ENCODE measurements at regions not wholly inside any gene's neighbourhood (a gene's known extent, or its start where the extent isn't known, plus 50 kb on each side); places are given as distances from the start of the nearest gene placed in this dataset.

DNA sequence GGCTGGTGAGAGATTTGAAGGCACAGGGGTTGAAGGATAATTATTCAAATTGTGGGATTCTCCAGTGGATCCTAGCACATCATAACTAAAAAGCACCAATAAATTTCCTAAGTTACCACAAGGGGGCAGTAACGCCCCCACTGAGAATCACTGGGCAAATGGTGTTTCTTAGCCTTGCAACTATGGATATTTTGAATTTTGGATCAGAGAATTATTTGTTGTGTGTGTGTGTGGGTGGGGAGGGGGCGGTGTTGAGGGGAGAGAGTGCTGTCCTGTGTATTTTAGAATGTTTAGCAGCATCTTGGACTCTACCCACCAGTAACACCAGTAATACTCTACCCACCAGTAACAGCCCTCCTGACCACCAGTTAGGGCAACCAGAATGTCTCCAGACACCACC lies 63.3 kb upstream of the PRKG1 start:
- Histone ChIP-seq H3K36me3 (replicated peaks in 1 of 2; ENCODE audit: control insufficient read depth in 1 of 2, insufficient read depth in 2 of 2, low read length in 2 of 2) (no peaks in the 10 kb centered on the region), H3K79me2 (ENCODE audit: insufficient read depth, low read length) (no peaks in the 10 kb centered on the region), H2AFZ (ENCODE audit: low read length) (no peak overlapping the region), H4K20me1 (ENCODE audit: insufficient read depth, low read length) (no peaks in the 10 kb centered on the region), H3K27me3 (ENCODE audit: control insufficient read depth in 1 of 2, insufficient read depth in 2 of 2, low read length in 2 of 2) (peaks cover 0 to under 1% of the 10 kb centered on the region in 2 experiments; a peak in 2 of 5 replicates), H3K4me1 (ENCODE audit: insufficient read depth, low read length) (no peaks in the 10 kb centered on the region), H3K9me3 (ENCODE audit: low read length) (no peaks in the 10 kb centered on the region), H3K9ac (ENCODE audit: insufficient read depth, low read depth, low read length) (no peak overlapping the region), H3K4me2 (ENCODE audit: low read depth, low read length) (no peak overlapping the region), H3K27ac (ENCODE audit: extremely low read length, insufficient read depth, low read length) (no peak overlapping the region), H3K4me3 (replicated peaks in 1 of 3; ENCODE audit: insufficient read depth in 1 of 3, low read depth in 2 of 3, low read length in 3 of 3) (no peak overlapping the region)
- in situ Hi-C loops (cut with HindIII; ENCODE audit: extremely low pct_ligation_motif_present, low pct_unique_long_range_greater_than_20kb) (loop anchor here (25.0 kb wide), 1 partner anchor 1201 kb away; no protein-coding TSS in a partner anchor), intact Hi-C loops (cut with micrococcal nuclease; ENCODE audit: unreplicated experiment) (loop anchor here (1.0 to 5.0 kb wide), 3 partner anchors 66 to 951 kb away; no protein-coding TSS in a partner anchor)
- TF ChIP-seq, protein P1, sequence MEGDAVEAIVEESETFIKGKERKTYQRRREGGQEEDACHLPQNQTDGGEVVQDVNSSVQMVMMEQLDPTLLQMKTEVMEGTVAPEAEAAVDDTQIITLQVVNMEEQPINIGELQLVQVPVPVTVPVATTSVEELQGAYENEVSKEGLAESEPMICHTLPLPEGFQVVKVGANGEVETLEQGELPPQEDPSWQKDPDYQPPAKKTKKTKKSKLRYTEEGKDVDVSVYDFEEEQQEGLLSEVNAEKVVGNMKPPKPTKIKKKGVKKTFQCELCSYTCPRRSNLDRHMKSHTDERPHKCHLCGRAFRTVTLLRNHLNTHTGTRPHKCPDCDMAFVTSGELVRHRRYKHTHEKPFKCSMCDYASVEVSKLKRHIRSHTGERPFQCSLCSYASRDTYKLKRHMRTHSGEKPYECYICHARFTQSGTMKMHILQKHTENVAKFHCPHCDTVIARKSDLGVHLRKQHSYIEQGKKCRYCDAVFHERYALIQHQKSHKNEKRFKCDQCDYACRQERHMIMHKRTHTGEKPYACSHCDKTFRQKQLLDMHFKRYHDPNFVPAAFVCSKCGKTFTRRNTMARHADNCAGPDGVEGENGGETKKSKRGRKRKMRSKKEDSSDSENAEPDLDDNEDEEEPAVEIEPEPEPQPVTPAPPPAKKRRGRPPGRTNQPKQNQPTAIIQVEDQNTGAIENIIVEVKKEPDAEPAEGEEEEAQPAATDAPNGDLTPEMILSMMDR (CRISPR knock-in tag; IDR thresholded peaks at IDR 0.05) = peak; percentile 66
- TF ChIP-seq PHF5A (CRISPR knock-in tag; IDR thresholded peaks at IDR 0.05; ENCODE audit: low read depth, unreplicated experiment) (no peak), STAG1 (CRISPR knock-in tag; IDR thresholded peaks at IDR 0.05) (peak; percentile 31; the same call in 1 of the 2 replicates), ZNF788 (CRISPR knock-in tag; IDR thresholded peaks at IDR 0.05; ENCODE audit: borderline replicate concordance) (no peak), SMC3 (IDR thresholded peaks at IDR 0.05; ENCODE audit: low read length) (peak; percentile 38; the same call in 1 of the 2 replicates), IKZF4 (CRISPR knock-in tag; IDR thresholded peaks at IDR 0.05; ENCODE audit: borderline replicate concordance, low read depth, not compliant biosample characterization) (no peak), TBP (CRISPR knock-in tag; IDR thresholded peaks at IDR 0.05) (no peak), NBN (conservative IDR thresholded peaks at IDR 0.05) (no peak)
- no TSS peak for BruUV-seq (replicated peaks)
- POLR2A ChIA-PET = no interaction called here
- ATAC-seq (peak; percentile 64; the same call in 2 of the 3 replicates), FAIRE-seq (peak; percentile 78), DNase-seq (ENCODE audit: low spot score) (peak; percentile 27)
- CTCF ChIA-PET (ENCODE audit: low intra/inter-chr PET ratio, low total read pairs) = no interaction called here
- 0% methylated on average over 2 of the region's 2 CpGs for WGBS (ENCODE audit: low lambda C conversion rate)
